NB4 (cell line): ENCODE measurements at regions not wholly inside any gene's neighbourhood (a gene's known extent, or its start where the extent isn't known, plus 50 kb on each side); places are given as distances from the start of the nearest gene placed in this dataset.

Experiments used
- DNase-seq: peaks from one replicate; pipeline ENCODE4 v3.0.0; 2010; ENCODE audit warnings: low read depth
- H3K4me3 ChIP-seq: one replicate; pipeline ENCODE4 v1.5.1; 2011; ENCODE audit warnings: mild to moderate bottlenecking, low read depth, low read length, moderate library complexity
- MYC ChIP-seq: IDR thresholded peaks from 2 replicates; pipeline ENCODE4 v1.6.1; 2011; ENCODE audit warnings: low read depth, low read length
- POLR2A ChIP-seq: IDR thresholded peaks from 2 replicates; pipeline ENCODE4 v1.6.1; 2011; ENCODE audit warnings: mild to moderate bottlenecking; ENCODE audit not compliant: insufficient read length; ENCODE audit errors: extremely low read depth
- TF ChIP-seq, protein P1 (sequence below): IDR thresholded peaks from one replicate; pipeline ENCODE4 v1.5.1; 2012; ENCODE audit warnings: low read depth, low read length
- TF ChIP-seq, protein P2 (sequence below): IDR thresholded peaks from 2 replicates; pipeline ENCODE4 v1.6.1; 2011; ENCODE audit warnings: low read depth, low read length

DNA sequence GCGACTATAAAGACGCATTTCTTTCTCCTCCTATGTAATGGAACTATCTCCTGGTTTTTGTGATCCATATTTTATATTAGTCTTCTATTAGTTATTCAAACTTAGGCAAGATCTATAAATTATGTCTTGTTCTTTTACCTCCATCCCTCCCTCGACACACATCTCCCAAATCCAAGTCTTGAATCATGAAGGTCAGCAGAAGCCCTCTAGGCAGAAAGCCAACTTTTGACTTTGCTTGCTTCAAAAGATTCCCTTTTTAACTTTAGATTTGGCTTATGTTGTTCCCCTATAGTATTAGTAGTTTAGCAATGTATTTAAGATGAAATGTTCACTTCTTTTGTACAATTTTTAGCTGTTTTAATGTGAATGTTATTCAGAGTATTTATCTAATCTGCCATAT is 689.8 kb downstream of the SLC6A15 start:
- no peak for TF ChIP-seq POLR2A
- no peak for TF ChIP-seq MYC
- TF ChIP-seq, protein P1, sequence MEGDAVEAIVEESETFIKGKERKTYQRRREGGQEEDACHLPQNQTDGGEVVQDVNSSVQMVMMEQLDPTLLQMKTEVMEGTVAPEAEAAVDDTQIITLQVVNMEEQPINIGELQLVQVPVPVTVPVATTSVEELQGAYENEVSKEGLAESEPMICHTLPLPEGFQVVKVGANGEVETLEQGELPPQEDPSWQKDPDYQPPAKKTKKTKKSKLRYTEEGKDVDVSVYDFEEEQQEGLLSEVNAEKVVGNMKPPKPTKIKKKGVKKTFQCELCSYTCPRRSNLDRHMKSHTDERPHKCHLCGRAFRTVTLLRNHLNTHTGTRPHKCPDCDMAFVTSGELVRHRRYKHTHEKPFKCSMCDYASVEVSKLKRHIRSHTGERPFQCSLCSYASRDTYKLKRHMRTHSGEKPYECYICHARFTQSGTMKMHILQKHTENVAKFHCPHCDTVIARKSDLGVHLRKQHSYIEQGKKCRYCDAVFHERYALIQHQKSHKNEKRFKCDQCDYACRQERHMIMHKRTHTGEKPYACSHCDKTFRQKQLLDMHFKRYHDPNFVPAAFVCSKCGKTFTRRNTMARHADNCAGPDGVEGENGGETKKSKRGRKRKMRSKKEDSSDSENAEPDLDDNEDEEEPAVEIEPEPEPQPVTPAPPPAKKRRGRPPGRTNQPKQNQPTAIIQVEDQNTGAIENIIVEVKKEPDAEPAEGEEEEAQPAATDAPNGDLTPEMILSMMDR, result no peak
- TF ChIP-seq, protein P2, sequence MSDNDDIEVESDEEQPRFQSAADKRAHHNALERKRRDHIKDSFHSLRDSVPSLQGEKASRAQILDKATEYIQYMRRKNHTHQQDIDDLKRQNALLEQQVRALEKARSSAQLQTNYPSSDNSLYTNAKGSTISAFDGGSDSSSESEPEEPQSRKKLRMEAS, result no peak
- H3K4me3 ChIP-seq, result no peak overlapping the region
- DNase-seq, result no peak

DNA sequence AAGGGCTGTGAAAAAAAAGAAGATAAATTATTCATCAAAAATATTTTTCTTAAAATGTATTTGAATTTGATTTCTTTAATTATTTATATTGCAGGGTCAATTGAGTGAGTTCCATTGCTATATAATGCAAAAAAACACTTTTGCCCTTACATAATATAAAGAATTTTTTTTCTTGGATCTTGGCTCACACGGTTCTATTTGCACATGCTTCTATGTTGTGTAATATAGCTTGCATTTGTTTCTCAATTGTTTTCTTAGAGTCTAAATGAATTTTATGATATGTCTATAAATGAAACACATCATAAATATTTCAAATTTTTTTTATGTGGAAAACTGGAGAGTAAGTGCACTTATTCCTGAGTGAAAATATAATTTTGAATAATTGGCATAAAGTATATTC is 694.2 kb downstream of the SLC6A15 start:
- H3K4me3 ChIP-seq, result no peak overlapping the region
- TF ChIP-seq, protein P2, result no peak
- no peak for TF ChIP-seq POLR2A
- TF ChIP-seq, protein P1, result no peak
- TF ChIP-seq MYC, result no peak
- no peak for DNase-seq

DNA sequence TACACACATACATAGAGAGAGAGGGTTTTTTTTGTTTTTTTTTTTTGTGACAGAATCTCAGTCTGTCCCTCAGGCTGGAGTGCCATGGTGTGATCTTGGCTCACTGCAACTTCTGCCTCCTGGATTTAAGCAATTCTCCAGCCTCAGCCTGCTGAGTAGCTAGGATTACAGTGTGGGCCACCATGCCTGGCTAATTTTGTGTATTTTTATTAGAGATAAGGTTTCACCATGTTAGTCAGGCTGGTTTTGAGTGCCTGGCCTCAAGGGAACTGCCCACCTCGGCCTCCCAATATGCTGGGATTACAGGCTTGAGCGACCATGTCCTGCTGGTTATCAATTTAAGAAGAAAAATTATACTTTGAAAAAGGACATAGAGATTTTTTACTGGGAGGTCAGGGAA is 710.6 kb downstream of the SLC6A15 start:
- no peak for TF ChIP-seq MYC
- TF ChIP-seq, protein P1, result no peak
- TF ChIP-seq, protein P2, result no peak
- TF ChIP-seq POLR2A, result no peak
- no peak for DNase-seq

DNA sequence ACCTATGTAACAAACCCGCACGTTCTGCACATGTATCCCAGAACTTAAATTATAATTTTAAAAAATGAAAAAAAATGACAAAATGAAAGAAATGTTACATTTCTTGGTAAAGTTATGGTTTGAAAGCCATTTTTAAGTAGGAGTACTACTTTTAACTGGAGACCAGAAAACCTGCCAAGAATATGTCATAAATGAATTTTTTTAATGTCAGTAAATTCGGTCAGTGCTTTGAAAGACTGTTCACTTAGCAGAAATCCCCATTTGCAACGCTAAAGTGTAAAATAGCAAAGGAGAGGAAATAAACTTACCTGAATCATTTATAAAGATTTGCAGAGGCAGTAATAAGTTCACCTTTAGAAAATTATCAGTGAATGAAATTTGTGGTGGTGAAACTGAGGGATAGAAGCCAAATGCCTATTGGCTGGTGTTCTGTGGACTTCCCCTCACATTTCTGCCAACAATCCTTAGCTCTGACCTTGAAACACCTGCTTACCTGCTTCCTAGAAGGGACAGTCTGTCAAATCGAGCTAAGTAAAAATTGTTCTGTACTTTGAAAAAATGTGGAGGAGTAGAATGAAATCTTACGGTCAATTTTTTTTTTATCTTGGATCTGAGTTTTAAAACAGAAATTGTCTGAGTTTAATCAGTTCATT is 714.2 kb downstream of the SLC6A15 start:
- H3K4me3 ChIP-seq, result no peak overlapping the region
- no peak for DNase-seq
- TF ChIP-seq POLR2A (no peak), MYC (no peak)
- TF ChIP-seq, protein P1, result no peak
- TF ChIP-seq, protein P2, result no peak

More for the DNA sequence above, 710.6 kb downstream of the SLC6A15 start:
- H3K4me3 ChIP-seq, result no peak overlapping the region

DNA sequence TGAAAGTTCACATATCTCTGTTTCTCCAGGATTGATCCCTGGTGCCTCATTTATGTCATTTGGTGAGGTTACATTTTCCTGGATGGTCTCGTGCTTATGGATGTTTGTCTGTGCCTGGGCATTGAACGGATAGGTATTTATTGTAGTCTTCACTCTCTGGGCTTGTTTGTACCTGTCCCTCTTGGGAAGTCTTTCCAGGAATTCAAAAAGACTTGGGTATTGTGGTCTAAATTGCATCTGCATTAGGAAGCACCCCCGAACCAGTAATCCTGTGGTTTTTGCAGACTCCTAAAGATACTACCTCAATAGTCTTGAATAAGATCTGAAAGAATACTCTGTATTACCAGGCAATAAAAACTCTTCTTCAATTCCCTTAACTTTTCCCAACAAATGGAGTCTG is 720.8 kb downstream of the SLC6A15 start:
- no peak for DNase-seq
- H3K4me3 ChIP-seq, result no peak overlapping the region
- TF ChIP-seq, protein P2, result no peak
- TF ChIP-seq, protein P1, result no peak
- TF ChIP-seq POLR2A (no peak), MYC (no peak)
